ENCODE measurements at regions not wholly inside any gene's neighbourhood (a gene's known extent, or its start where the extent isn't known, plus 50 kb on each side); places are given as distances from the start of the nearest gene placed in this dataset.
"Not testable (repeated sequence)": the region's sequence is repeated elsewhere in the genome, so short reads cannot be mapped to it uniquely, and the experiment has no call there.

DNA sequence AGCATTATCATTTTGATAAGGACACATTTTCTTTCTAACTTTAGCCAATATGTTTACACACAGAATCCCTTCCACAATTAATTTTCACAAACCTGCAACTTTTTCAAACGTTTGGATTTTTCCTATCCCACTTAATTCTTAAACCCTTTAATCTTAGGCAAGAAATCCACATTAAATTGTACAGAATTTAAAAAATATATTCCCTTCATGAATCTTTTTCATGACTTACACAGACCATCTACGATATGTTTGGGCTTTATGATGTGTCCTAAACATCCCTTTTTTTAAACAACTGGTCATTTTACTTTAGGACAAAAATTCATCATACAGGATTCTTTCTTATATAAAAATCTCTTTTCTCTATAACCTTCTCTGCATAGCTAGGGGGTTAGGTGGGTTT is 241.5 kb upstream of the CNTNAP4 start:
- no peak for DNase-seq

DNA sequence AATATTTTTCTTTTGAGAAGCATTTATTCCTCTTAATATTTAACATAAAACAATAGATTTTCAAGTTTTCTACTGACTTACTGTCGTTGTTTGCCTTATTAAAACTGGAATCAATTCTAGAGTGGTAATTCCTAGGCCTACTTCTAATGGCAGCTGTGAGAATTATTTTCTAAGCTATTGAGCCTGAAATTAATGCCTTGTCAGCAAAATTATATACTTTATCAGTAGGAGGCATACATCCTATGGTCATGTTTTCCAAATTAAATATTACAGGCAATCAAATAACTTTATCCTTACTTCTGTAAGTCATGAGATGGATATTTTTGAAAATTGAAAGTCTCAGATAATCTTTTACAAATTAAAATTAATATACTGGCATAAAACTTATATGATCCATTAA is 239.1 kb upstream of the CNTNAP4 start:
- DNase-seq: no peak

DNA sequence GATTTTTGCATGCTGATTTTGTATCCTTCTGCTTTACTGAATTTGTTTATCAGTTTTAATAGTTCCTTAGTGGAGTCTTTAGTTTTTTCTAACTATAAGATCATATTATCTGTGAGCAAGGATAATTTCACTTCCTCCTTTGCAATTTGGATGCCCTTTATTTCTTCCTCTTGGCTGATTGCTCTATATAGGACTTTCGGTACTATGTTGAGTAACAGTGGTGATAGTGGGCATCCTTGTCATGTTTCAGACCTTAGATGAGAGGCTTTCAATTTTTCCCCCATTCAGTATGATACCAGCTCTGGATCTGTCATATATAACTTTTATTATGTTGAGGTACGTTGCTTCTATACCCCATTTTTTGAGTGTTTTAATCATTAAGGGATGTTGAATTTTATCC is 224.5 kb upstream of the CNTNAP4 start:
- DNase-seq: no peak

DNA sequence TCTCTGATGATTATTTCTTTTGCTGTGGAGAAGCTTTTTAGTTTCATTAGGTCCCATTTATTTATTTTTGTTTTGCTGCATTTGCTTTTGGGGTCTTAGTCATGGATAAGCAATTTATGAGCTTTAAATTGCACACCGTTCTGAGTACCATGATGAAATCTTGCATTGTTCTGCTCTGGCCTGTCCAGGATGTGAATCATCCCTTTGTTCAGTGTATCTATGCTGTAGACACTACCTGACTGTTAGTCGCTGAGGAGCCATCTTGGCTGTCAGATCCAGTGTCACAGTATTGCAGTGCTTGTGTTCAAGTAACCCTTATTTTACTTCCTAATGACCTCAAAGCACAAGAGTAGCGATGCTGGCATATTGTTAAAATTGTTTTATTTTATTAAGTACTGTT is 218.0 kb upstream of the CNTNAP4 start:
- DNase-seq: no peak

DNA sequence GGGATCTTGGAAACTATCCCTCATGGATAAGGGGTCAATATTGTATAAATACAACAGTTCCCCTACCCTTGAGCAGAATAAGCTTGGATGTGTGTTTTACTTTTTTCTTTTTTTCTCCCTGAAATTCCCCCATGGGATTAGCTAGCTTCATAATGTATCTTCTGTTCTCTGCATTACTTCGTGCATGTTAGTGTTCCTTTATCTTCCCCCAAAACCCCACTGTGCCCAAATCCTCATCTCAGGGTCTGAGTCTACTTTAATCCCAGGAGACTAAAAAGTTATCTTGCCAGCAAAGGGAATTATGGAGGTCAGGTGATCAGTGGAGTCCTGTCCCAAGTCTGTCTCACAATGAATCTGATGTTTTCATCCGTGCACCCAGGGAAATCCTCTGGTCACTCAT is 217.5 kb upstream of the CNTNAP4 start:
- DNase-seq: no peak

DNA sequence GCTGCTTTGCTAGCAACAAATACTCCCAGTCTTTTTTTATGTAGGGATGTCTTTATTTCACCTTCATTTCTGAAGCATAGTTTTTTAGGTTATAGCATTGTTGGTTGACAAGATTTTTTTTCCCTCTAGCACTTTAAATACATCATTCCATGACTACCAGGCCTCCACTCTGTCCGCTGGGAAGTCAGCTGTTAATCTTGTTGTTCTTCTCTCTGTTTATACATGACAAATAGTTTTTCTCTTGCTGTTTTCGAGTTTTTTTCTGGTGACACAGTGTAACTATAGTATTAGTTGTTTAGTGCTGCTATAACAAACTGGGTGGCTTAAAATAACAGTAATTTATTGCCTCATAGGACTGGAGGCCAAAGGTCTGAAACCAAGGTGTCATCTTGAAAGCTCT is 205.5 kb upstream of the CNTNAP4 start:
- no peak for DNase-seq

DNA sequence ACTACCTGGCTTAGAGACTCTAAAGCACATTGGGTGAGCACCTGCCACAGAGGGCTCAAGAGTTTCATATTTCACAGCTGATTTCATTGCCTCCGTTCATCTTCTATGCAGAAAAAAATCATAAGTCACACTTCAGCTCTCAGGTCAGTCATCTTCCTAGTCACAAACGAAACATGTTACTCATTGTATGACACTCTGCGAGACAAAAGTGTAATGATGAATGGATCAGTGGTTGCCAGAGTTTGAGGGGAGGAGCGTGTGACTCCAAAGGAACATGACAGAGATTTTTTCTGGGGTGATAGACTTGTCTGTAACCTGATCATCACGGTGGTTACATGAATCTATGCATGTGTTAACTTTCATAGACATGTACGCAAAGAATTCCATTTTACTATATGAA is 195.2 kb upstream of the CNTNAP4 start:
- peak; percentile 57 for DNase-seq

DNA sequence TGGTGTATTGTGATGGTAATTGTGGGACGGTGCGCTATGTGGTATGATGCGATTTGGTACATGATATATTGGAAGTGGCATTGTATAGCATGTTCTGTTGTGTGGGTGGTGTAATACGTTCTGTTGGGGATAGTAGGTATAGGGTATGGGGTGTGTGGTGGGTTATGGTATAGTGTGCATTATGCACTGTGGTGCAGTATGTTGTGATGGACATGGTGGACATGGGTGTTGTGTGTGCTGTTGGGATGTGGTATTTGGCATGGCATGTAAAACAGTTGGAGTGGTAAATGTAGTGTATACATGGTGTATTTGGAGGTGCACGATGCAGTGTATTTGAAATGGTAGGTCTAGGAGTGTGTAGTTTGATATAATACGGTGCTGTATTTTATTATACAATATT is 170.6 kb upstream of the CNTNAP4 start:
- no peak for DNase-seq

DNA sequence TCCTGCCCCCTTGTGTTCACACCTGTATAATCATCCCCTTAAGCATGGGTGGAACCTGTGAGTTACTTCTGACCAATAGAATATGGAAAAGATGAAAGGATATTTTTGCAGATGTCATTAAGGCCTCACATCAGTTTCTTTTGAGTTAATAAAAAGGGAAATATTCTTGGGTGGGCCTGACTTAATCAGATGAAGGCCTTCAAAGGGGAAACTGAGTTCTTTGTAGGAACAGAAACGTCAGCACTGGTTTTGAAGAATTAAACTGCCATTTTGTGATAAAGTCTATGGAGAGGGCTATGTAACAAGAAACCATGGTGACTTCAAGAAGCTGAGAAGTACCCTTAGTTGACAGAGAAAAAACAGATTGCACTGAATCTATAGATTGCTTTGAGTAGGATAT is 168.7 kb upstream of the CNTNAP4 start:
- no peak for DNase-seq

DNA sequence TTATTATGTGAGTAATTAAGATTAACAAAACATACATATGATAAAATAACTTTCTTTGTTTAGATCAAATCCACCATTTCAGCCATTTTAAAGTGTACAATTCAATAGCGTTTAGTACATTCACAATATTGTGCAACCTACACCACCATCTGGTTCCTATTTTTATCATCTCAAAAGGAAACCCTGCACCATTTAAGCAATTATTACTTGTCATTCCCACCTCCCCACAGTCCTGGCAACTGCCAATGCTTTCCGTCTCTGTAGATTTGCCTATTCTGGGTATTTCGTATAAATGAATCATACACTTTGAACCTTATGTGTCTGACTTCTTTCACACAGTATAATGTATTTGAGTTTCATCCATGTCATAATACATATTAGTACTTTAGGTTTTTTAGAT is 162.5 kb upstream of the CNTNAP4 start:
- DNase-seq: no peak

DNA sequence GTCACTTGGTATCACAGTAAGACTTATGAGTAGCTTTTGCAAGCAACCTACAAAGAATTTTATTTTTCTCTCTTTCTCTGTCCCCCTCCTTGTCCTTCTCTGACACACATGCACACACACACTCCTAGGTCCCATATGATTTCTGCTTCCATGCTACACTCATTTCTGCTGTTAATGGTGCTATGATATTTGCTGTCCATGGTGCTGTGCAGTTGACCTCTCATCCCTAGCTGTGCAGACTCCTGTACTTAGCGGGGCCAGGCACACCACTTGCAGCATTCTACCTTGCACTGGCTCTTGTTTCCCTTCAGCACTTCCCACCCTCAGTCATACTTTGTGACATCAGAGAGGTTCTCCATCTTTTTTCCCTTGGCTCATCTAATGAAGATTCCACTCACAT is 158.9 kb upstream of the CNTNAP4 start:
- DNase-seq: no peak

DNA sequence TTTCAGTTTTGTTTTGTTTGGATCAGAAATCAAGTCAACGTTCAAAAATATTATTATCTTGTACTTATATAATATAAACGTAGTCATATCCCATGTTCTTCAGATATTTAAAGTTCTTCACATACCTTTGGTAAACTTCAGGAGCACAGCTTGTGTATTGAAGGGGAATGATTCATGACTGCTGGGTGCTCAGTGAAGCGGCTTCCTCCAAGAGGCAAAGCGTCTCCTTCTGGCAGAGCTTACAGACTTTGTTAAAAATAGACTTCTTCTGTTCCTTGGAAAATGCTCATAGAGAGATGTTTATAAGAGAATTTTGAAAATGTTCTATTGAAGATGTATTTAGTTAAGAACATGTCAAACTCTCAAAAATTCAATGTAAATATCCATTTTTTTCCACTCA is 155.6 kb upstream of the CNTNAP4 start:
- DNase-seq: no peak

DNA sequence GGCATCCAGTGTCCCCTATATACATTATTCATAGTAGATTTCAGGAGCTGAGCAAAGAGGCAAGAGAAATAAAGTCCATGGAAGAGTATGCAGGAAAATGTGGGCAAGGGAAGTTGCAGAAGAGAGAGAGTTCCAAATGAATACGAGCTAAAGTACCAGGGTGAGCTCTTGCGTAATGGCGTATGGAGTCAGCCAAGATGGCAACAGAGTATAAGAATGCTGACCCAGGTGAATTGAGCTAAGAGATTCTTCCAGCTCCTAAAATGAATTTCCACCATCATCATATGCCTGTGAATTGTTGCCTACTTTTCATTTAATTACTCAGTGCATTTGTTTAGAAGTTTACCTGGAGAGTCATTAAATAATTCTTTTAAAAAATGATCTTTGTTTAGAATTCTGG is 153.2 kb upstream of the CNTNAP4 start:
- DNase-seq: no peak

DNA sequence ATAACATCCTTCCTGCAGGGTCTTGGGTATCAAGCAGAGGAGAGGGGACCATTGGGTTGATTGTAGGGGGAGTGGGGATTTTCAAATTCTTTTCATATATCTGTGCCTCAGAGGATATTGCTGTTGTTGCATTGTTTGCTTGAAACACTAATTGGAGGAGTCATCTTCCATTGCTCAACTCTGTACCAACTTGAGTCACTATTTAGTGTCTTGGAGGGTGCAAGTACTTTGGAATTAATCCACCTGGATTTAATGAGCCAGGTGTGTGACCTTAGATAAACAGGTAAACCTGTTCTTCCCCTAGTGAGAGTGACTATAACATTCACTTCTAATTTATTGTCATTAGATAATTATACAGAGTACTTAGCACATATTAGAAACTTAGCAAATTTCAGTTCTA is 151.3 kb upstream of the CNTNAP4 start:
- no peak for DNase-seq

DNA sequence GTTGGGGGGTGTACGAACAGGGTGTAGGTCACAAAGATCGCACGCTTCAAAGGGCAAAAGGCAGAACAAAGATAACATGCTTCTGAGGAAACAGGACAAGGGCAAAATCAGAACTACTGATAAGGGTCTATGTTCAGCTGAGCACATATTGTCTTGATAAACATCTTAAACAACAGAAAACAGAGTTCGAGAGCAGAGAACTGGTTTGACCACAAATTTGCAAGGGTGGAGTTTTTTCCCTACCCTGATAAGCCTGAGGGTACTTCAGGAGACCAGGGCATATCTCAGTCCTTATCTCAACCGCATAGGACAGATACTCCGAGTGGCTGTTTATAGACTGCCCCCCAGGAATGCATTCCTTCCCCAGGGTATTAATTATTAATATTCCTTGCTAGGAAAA is 139.1 kb upstream of the CNTNAP4 start:
- DNase-seq: not testable (repeated sequence)

DNA sequence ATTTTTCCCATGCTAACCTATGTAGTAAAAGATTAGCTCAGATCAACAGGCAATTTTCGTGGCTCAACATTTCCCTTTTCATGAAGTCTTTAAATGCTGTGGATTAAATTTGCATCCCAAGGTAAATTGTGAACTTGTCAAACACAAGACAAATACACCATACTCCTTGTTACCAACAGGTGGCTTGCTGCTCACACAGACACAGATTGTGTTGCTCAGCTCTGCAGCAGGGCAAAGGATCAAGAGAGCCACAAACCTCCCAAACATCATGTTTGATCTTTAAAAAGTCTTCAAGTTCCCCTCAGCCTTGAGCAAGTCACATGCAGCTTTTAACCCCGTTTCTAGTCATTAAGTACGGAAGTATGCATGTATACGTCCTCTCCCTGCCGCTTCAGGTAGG is 119.6 kb upstream of the CNTNAP4 start:
- no peak for DNase-seq

DNA sequence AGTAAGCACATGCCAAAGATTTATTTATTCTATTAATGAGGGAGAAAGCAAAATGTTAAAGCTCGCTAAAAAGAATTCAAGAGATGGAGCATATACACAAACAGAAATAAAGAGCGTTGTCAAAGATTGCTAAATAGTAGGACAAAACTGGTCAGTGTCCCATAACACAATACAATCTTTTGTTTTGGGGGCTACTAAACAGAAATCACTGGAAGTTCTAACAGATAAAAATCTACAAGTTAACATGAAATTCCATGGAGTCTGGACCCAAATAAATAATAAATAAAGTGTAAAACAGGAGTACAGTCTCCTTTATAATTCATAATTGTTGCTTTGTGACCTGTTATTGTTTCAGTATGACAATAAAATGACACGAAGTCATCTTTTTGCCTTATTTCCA is 115.2 kb upstream of the CNTNAP4 start:
- no peak for DNase-seq

DNA sequence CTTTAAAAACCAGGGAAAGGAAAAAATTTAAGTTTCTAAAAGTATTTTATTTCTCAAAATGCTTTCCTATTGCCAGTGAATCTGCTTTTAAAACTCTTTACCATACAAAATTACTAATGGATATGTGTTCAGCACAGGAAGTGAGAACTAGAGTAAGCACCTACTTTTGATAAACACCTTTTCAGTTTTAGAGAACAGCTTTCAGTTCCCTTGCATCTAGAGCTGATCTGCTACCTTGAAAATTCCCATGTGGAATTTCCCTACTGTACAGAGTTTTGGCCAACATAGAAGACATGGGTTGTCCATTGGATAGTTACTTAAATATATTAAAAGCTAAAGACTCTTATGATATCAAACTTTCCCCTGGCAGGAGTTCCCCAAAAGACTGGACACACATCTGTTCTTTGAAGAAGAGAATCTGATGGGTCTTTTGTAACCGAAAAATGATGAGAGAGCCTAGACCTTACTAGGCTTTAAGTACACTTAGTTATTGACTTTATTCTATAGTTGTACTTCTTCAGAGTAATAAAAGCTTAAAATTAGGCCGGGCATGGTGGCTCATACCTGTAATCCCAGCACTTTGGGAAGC is 112.1 kb upstream of the CNTNAP4 start:
- DNase-seq: no peak

DNA sequence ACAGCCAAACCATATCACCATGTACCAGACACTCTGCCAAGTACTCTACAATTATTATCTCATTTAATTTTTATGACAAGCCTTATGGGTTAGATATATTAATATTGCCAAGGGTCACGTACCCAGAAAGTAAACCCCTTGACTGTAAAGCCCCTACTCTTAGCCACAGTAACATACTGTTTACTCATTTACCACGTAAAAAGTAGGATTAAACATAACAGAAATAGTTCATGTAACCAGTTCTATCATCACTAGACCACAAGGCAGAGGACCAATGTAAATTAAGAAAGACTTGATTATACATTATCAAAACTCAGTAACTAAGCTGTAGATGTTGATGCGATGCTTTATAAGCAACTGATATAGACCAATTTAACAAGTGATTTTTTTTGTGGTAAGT is 101.5 kb upstream of the CNTNAP4 start:
- DNase-seq: no peak

DNA sequence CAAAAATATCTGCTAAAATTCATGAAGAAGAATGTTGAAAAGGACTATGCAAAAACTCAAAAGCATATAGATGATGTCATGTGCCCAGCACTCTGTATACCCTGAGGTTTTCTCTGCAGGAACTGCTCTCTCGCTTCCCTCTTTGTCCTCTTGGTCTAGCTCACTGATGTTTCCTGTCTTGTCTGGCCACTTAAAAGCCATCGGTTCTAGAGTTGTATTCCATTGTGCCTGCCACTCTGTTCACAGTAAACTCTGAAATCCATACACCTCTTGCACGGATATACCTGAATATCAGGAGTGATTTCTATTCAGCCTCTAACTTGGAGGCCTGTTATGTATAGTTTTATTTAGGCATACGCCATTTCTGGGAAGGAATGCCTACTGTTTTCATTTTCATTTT is 101.0 kb upstream of the CNTNAP4 start:
- DNase-seq: no peak

DNA sequence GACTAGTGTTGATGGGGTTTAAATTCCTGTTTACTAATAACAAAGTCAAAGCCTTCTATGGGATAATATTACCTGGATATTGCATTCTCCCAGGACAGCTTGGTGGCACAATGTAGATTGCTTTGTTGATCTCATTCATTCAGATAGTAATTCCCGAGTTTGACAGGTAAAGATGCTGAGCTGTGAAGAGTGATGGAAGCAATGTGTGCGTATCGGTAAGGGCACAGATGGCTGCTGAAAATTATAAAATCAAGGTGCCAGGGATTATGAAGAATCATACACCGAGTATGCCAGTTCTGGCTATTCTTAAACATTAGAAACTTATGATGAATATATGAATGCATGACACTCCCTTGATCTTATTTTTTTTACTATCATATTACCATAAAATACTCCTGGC is 100.6 kb upstream of the CNTNAP4 start:
- no peak for DNase-seq

DNA sequence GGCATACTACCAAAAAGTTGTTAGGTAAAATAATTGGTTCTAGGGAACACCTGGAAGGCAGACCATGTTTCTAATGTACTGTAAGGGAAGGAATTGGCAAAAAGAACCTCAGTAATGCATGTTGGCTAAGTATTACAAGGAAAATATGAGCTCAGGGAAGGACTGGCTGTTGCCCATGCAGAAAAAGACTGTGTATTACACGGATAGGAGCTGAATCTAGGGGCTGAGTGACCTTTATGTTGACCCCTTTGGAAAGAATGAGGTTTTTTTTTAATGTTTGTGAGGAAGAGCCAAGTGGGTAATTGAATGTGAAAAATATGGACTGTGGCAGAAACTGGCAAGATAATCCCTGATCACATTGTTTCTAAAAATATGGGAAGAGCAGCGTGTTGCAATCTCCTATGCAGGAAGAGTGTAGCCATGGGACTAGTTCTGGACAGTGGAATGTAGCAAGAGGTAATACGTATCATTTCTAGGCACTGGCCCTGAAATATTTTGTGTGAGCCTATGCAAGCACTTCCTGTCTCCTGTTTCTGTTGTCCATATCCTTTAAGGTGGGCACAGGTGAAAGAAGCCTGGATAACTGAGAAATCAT is 95.1 kb upstream of the CNTNAP4 start:
- DNase-seq: no peak

DNA sequence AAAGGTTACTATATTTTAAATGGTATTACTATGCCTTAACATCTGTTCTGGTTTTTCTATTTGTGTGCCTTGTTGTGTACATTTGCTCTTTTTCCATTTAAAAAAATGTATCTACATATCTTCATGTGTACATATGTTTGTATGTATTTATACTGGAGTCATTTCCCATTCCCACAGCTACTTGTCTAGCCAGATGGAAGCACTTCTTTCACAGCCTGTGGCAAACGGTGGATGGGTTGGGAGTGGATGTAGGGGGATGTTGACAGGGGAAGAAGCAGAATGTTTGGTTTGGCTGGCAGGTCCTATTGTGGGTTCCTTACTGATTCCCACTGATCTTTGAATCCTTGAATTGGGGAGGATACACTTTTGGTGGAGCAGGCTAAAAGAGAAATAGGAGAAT is 93.6 kb upstream of the CNTNAP4 start:
- DNase-seq: no peak

DNA sequence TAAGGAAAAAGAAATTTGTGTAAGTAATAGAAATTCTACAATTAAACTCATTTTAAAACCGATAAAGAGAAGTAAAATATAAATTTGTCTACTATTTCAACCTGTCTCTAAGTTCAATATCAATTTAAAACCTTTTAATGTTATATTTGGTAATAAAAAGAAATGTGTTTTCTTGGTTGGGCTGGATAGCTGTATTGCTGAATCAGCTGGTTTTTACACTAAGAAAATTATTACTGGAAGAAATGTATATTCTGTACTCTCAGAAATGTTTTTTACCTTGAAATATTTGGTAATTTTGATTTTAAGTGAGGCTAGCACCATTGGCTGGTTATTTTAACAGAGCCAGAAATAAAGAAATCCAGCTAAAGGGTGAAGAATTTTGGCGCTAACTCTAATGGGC is 87.1 kb upstream of the CNTNAP4 start:
- no peak for DNase-seq

DNA sequence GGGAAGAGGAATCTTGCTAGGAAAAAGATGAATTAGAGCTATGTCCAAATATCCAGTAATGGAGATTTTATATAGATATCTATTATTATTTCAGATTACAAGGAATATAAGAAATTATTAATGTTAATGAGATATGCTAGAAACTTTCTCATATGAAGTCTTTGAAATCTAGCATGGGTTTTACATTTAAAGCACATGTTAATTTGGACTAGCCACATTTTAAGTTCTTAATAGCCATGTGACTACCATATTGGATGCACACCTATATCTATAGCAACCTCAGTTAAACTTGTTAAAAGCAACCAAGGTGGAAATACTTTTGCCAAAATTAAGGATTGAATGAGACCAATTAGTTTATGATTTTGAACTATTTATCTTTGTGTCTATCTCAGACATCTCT is 86.7 kb upstream of the CNTNAP4 start:
- DNase-seq: no peak
